Heart left ventricle (tissue), 13 donors: ENCODE measurements at regions not wholly inside any gene's neighbourhood (a gene's known extent, or its start where the extent isn't known, plus 50 kb on each side); places are given as distances from the start of the nearest gene placed in this dataset.

ENCODE experiments used
- CTCF ChIP-seq, 12 donors: fragments of 200-600 bp; sonication (generic) in 4 of 12; IDR thresholded peaks; one replicate each; pipeline versions ENCODE4 v1.5.0 to v1.8.0; 2018 to 2022; ENCODE audit warnings: antibody characterized with exemption in 12 of 12, mild to moderate bottlenecking in 5 of 12
- POLR2A ChIP-seq, 2 donors: fragments of 450-650 bp; IDR thresholded peaks; one replicate each; pipeline ENCODE4 v1.6.1; 2017; ENCODE audit warnings: antibody characterized with exemption in 2 of 2, mild to moderate bottlenecking in 2 of 2, moderate library complexity in 2 of 2
- donor health status: ischemic (EF 13 %, LVEDD 7.1; RV severe dilation, severe dysfunction).
- donor health status: DM: no; HTN: yes; CAD: no.
- donor health status: DM: no; HTN: no; CAD: no.
- donor health status: ischemic (EF 25% LVEDD 6.9; RV normal size, moderate dysfunction).
- donor health status: ischemic (EF 25% LVEDD 5.7; RV mildly dilated, moderate dysfunction).
- donor health status: ischemic (EF 35%, LVEDD 5.7; RV mildly dilated, moderate dysfunction).
- donor health status: nonischemic (EF 11% LVEDD 7.7; RV severe dilation, severe dysfunction).
- donor health status: DM: yes; HTN: yes; CAD: no.
- donor health status: PGD.
- donor health status: ischemic (EF 29% LVEDD 5.4; RV normal size, mild dysfunction).
- donor health status: nonischemic (EF 23%, LVEDD 6.1; RV moderate dilation, normal function).

- TF ChIP-seq CTCF (IDR thresholded peaks at IDR 0.05) (no peak), POLR2A (IDR thresholded peaks at IDR 0.05) (no peak)
Observed at GRCh38 chr4:66340286-66340893, 670.1 kb upstream of the EPHA5 start.
